HL-60 (cell line): ENCODE measurements at regions not wholly inside any gene's neighbourhood (a gene's known extent, or its start where the extent isn't known, plus 50 kb on each side); places are given as distances from the start of the nearest gene placed in this dataset.
"Not testable (repeated sequence)": the region's sequence is repeated elsewhere in the genome, so short reads cannot be mapped to it uniquely, and the experiment has no call there.

Experiments
- DNase-seq, 2 experiments: peaks; one replicate each; pipeline ENCODE4 v3.0.0-alpha.2; 2010 to 2020; ENCODE audit warnings: low read depth in 1 of 2, low spot score in 1 of 2
- H3K27ac ChIP-seq: fragments of 250-450 bp; sonication (Bioruptor Pico); replicated peaks from 2 replicates; pipeline ENCODE4 v1.5.1; 2020; ENCODE audit warnings: mild to moderate bottlenecking, moderate library complexity
- H3K27me3 ChIP-seq: fragments of 250-450 bp; sonication (Bioruptor Pico); 2 replicates; pipeline ENCODE4 v1.5.1; 2021; ENCODE audit warnings: mild to moderate bottlenecking, moderate library complexity; ENCODE audit not compliant: insufficient read depth, poor library complexity, severe bottlenecking
- H3K4me3 ChIP-seq: replicated peaks from 2 replicates; pipeline ENCODE4 v1.5.1; 2011; ENCODE audit warnings: mild to moderate bottlenecking, control low read depth, low read length; ENCODE audit not compliant: insufficient read depth
- GABPA ChIP-seq: IDR thresholded peaks from 2 replicates; pipeline ENCODE4 v1.6.1; 2012; ENCODE audit warnings: low read depth
- POLR2AphosphoS5 ChIP-seq: IDR thresholded peaks from 2 replicates; pipeline ENCODE4 v1.6.1; 2012; ENCODE audit warnings: low read depth
- REST ChIP-seq: IDR thresholded peaks from 2 replicates; pipeline ENCODE4 v1.6.1; 2012; ENCODE audit warnings: low read depth; ENCODE audit not compliant: insufficient replicate concordance
- SPI1 ChIP-seq: IDR thresholded peaks from 2 replicates; pipeline ENCODE4 v1.6.1; 2012; ENCODE audit warnings: low read depth, mild to moderate bottlenecking, borderline replicate concordance
- TF ChIP-seq, protein P1 (sequence below): IDR thresholded peaks from one replicate; pipeline ENCODE4 v1.5.1; 2011; ENCODE audit warnings: low read length, control low read depth, inconsistent platforms; ENCODE audit not compliant: insufficient read depth

DNA sequence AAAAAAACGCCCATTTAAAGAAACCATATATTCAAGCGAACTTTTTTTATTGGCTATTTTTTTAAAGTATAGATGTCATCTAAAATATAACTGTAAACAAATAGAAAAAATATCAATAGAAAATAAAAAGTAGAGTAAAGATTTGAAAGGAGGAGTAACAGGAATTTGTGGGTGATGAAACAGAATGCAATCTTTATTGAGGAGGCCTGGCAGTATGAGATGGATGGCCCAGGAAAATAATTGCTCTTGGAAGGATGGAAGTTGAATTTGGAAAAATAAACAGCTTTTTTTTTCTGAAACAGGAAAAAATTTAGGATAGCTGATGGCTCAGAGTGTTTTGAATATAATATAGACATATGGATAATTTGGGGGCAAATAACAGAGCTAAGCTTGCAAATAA lies 219.0 kb downstream of the CASP12 start:
- Histone ChIP-seq H3K4me3 (no peak overlapping the region), H3K27ac (peak overlapping the region; percentile 51; the same call in 1 of the 2 replicates), H3K27me3 (no peaks in the 10 kb centered on the region)
- DNase-seq, result no peak
- TF ChIP-seq, protein P1, sequence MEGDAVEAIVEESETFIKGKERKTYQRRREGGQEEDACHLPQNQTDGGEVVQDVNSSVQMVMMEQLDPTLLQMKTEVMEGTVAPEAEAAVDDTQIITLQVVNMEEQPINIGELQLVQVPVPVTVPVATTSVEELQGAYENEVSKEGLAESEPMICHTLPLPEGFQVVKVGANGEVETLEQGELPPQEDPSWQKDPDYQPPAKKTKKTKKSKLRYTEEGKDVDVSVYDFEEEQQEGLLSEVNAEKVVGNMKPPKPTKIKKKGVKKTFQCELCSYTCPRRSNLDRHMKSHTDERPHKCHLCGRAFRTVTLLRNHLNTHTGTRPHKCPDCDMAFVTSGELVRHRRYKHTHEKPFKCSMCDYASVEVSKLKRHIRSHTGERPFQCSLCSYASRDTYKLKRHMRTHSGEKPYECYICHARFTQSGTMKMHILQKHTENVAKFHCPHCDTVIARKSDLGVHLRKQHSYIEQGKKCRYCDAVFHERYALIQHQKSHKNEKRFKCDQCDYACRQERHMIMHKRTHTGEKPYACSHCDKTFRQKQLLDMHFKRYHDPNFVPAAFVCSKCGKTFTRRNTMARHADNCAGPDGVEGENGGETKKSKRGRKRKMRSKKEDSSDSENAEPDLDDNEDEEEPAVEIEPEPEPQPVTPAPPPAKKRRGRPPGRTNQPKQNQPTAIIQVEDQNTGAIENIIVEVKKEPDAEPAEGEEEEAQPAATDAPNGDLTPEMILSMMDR, result no peak
- no peak for TF ChIP-seq SPI1

- no peak overlapping the region for H3K4me3 ChIP-seq
- TF ChIP-seq REST, result no peak
- TF ChIP-seq GABPA, result no peak
- no peak for TF ChIP-seq SPI1
- no peak for TF ChIP-seq POLR2AphosphoS5
- TF ChIP-seq, protein P1, result no peak
- DNase-seq, result no peak
- H3K27ac ChIP-seq, result no peak overlapping the region
- no peaks in the 10 kb centered on the region for H3K27me3 ChIP-seq
These were observed 219.9 kb downstream of the CASP12 start for GRCh38 chr11:104678408-104678807.

DNA sequence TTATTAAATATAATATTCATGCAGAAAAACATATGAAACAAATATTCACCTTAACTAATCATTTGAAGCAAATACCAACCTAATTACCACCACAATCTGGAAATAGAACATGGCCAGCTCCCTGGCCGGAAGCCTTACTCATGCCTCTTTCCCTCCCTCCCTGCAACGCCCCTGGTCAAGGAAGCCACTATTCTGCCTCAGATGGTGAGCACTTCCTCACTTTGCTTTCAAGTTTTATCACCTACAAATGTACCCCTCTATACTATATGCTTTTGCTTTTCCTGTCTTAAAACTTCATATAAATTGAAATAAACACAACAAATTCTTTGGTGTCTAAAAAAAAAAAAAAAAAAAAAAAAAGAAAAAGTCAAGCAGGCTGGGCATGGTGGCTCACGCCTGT lies 221.2 kb downstream of the CASP12 start:
- not testable (repeated sequence) for H3K27me3 ChIP-seq, H3K4me3 ChIP-seq, H3K27ac ChIP-seq, DNase-seq

- no peaks in the 10 kb centered on the region for H3K27me3 ChIP-seq
- no peak for DNase-seq
- TF ChIP-seq, protein P1, result no peak
- TF ChIP-seq POLR2AphosphoS5 (no peak), SPI1 (no peak), GABPA (no peak), REST (no peak)
- H3K27ac ChIP-seq, result no peak overlapping the region
- no peak overlapping the region for H3K4me3 ChIP-seq
These were observed 225.4 kb downstream of the CASP12 start for GRCh38 chr11:104672897-104673296.
